Activated CD8-positive, alpha-beta memory T cell treated with anti-CD3 and anti-CD28 coated beads, Interleukin-2, amount 50 U/mL, for 1 hour (primary cell): ENCODE measurements at regions not wholly inside any gene's neighbourhood (a gene's known extent, or its start where the extent isn't known, plus 50 kb on each side); places are given as distances from the start of the nearest gene placed in this dataset.
"Not testable (repeated sequence)": the region's sequence is repeated elsewhere in the genome, so short reads cannot be mapped to it uniquely, and the experiment has no call there.

Experiments used
- DNase-seq: peaks from one replicate; pipeline ENCODE4 v3.0.0-alpha.2; 2020; ENCODE audit errors: extremely low read depth

DNA sequence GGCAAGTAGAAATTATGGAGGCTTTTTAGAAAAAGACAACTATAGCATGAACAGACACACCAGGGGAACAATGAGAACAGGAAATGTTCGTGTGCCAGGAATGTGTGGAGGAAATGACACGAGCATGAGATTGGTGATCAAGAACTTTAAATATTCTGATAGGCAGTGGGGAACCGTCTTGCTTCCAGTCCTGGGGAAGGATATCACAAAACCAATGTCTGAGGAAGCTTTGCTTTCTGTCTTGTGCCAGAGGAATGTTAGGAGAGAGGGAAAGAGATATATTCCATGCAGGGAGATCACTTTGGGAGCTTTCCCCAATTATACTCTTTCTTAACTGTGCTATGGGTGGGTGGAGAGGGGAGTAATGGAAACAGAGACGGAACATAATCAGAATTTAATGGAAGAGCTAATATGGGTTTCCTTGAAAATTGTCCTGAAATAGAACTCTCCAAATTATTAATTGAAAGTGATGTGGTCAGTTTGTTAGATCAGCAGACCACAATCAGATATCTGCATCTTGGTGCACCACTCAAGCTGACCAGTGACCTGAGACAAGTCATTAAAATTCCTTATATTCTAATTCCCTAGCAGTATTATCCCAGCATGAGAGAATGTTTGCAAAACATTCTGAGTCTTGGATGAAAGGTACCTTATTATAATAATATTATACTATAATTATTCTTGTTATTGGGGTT is 178.2 kb downstream of the SOX4 start:
- no peak for DNase-seq

DNA sequence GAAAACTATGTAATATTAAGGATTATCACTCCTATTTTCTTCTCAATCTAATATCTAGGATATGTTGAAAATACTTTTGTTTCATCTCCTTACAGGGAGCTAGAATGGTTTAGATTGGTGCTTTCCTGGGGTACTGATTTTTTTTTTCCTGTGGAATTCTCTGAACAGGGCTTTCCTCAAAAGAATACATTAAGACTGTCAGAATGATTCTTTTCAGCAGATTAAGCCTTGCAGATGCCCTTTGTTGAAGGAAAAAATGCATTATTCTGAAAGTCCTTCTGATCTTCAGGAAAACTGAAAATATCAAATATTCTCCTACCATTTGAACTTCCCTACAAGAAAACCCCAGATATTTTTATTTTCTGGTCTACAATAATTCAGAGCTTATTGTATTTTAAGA is 178.9 kb downstream of the SOX4 start:
- no peak for DNase-seq

DNA sequence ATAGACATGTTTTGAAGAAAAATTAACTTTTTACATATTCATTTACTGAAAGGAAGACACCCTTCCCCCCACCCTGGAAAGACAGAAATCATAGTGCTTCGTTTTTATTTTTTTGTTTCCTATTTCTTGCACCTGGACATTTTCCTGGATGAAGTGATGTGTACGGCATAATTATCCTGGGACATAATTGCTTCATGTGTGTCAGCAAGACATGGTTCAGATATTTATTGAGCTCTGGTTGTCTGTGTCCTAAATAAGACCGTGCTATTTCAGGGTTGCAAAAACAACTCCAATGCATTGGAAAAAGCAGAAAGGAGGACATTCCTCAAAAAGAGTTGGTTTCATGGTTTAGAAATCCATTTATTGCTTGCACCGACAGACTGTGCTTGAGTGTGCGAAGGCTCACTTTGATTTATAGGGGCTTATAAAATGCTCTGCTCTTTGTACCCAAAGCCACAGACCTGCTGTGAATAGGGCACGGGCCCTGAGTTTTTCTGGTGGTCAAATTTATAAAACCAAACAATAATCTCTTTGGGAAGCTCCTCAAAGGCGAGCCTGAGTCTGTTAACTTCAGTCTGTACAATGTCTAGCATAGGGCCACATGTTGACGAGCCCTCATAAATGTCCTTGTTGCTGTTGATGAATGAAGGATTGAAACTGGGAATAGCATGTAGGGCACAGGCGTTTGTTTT is 179.5 kb downstream of the SOX4 start:
- no peak for DNase-seq

DNA sequence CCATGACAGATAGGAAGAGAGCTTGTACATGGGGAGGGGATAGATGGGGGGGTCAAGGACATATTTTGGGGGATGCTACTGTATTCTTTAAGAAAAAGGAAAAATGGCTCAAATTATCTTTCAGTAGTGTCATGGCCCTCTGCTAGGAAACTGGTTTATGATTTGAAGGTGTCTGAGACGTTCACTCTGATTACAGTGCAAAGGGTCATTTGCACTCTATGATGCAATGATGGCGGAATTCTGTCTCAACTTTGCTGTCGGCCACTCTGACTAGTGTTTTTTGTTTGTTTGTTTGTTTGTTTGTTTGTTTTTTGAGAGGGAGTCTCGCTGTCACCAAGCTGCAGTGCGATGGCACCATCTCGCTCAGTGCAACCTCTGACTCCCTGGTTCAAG is 180.0 kb downstream of the SOX4 start:
- no peak for DNase-seq

DNA sequence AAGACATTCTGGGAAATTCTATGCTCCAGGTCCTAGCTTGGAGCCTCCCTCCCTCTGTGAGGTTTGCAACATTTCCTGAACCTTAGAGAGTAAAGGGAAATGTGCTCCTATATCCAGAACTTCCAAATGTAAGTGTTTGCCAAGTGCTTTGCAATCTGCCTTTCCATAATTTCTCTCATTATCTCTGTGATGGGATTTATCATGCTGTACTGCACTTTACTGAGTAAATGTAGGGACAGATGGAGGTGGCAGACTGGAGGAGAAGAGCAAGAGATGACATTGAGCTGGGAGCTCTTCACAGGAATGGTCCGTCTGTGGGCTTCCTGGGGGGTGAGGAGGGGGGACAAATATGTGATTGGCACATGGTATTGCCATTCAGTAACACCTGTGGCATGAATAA is 184.3 kb downstream of the SOX4 start:
- DNase-seq, result no peak

DNA sequence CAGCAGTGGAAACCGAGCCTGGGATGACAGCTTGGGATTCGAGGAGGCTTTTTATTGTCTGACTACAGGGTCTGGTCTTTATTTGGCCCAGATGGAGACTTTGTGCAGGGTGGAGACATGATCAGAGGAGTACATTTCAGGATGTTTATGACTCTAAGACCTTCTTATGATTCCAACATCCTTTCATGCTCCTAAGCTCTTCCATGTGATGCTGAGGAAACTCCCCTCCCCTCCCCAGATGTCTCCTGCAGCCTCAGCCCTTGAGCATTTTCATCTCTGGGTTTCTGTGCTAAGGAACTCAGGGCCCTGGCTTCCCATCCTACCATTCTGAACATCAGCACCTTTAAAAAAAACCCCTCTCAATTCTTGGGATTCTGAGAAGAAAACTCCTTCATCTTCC is 186.6 kb downstream of the SOX4 start:
- no peak for DNase-seq

DNA sequence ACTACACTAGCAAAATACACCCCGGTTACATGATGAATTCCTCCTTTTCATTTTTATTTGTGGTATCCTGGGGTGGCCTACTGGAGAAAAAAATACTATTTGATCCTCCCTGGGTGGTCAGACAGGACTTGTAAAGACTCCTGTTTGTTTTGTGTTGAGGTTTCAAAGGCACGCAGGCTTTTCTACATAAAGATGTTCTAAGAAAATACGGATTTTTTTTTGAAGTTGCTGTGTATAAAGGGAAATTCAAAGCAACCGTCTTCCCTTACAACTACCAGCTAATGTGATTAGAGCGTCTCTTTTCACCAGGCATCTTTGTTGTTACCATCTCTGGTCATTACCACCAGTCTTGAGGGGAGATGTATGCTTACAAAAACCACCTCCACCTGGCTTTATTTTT is 187.1 kb downstream of the SOX4 start:
- no peak for DNase-seq

DNA sequence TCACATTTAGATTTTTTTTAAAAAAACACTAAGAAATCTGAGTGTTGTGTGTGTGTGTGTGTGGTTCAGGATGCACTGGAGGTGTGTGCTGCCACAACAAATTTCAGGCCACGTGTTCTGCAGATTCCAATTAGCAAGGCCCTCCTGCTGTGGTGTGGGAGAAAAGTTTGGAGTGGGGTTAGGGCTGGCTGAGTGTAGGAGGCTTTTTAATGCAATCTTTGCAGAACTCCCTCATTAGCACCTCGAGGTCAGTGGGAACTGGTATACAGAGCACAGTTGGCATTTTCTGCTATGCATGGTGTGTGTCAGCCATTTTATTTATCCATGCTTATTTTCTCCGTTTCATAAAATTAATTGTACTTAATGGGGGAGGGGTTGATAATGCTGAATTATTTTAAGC is 187.6 kb downstream of the SOX4 start:
- no peak for DNase-seq

DNA sequence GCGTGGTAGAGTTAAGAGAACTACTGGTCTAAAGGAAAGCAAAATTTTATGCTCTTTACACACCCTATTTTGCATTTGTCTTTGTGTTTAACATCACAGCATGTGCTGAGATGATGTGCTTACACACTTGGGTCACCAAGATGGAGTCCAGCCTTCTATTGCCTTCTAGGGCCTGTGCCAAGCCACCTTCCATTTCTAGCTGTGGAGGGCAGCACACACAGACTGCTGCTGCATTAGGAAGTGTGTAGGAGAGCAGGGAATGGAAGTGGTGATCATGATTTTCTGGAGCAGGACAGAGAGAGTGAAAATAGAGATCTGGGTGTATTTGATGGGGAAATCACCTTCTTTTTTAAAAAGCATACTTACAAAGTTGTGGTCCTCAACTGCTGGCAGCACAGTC is 191.6 kb downstream of the SOX4 start:
- no peak for DNase-seq

DNA sequence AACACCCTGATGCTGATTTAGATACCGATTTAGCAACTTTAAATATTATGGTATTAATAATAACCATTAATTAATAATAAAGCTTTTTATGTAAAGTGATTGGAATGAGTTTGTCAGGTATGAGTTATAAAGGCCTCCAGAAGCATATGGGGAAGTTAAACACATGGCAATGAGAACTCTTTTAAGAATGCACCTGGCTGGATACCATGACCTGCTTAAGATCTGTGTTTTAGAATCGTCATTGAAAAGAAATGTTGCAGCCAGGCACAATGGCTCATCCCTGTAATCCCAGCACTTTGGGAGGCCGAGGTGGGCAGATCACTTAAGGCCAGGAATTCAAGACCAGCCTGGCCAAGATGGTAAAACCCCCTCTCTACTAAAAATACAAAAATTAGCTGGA is 197.5 kb downstream of the SOX4 start:
- no peak for DNase-seq

DNA sequence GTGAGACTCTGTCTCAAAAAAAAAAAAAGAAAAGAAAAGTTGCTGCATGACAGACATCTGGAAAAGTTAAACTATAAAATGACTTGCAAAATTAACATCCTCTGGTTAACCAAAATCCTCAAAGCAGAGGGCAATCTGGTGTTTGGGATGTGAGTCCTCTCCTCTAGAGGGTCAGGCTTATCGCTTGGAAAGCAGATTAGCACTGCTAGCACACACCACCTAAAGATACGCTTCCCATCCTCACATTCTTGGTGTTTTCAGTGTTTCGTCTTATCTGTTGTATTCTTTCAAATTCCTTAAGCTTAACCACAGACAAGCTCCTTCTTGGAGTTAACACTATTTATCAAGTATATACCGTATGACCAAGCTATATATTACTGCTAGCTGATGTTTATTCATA is 198.0 kb downstream of the SOX4 start:
- no peak for DNase-seq

DNA sequence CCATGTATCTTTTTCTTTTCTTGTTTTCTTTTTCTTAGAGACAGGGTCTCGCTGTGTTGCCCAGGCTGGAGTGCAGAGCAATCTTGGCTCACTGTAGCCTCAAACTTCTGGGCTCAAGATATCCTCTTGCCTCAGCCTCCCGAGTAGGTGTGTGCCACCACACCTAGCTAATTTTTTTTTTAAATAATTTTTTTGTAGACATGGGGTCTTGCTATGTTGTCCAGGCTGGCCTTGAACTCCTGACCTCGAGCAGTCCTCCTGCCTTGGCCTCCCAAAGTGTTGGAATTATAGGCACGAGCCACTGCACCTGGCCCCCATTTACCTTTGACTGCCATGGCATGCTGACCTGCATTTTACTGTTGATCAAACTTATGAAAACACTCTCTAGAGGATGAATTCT is 198.6 kb downstream of the SOX4 start:
- DNase-seq, result no peak

DNA sequence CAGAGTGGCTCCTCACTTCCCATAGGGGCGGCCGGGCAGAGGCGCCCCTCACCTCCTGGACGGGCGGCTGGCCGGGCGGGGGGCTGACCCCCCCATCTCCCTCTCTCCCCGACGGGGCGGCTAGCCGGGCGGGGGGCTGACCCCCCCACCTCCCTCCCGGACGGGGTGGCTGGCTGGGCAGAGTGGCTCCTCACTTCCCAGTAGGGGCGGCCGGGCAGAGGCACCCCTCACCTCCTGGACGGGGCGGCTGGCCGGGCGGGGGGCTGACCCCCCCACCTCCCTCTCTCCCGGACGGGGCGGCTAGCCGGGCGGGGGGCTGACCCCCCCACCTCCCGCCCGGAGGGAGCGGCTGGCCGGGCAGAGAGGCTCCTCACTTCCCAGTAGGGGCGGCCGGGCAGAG is 203.4 kb downstream of the SOX4 start:
- DNase-seq, result not testable (repeated sequence)

DNA sequence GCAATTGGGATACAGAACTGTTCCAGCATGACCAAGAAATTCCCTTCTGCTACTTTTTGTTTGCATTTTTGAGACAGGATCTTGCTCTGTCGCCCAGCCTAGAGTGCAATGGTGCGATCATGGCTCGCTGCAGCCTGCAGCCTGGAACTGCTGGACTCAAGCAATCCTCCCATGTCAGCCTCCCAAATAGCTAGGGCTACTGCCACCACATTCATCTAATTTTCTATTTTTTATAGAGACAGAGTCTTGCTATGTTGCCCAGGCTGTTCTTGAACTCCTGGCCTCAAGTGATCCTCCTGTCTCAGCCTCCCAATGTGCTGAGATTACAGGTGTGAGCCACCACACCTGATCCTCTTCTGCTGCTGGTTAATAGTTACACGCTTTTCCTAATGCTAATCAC is 204.9 kb downstream of the SOX4 start:
- no peak for DNase-seq

DNA sequence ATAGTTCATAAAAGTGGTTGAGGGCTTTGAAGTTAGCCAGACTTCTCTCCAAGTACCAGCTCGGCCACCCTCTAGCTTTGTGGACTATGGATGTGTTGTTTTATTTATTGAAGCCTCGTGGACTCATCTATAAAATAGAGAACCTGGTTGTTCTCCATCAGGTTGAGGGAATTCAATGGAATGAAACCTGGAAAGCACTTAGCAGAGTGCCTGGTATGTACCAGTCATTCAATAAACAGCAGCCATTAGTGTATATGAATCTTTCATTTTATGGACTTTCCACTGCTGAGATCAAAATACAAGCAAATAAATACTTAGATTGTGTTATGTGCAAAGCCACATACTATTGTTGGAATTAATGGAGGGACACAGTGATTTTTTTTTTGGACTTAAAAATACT is 206.8 kb downstream of the SOX4 start:
- no peak for DNase-seq

DNA sequence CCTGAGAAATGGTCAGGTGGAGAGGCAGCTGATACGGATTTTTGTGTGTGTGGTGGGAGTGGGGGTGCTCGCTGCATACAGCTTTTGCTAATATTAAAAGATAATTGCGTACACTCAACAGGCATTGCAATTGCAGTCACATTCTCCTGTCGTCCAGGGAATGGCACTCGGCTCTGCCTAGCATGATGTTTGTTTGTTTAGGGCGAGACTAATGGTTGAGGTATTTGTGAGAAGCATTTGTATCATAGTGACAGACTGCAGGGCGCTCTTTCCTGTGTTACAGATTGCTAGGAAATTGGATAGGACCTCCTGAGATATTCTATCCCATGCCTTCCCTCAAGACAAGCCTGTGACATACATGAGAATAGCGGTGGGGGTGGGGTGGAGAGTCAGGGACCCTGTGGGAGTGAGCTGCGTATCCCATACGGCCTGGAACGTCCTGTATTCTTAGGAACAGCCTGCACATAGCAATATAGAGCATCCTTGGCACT is 207.4 kb downstream of the SOX4 start:
- DNase-seq, result no peak

DNA sequence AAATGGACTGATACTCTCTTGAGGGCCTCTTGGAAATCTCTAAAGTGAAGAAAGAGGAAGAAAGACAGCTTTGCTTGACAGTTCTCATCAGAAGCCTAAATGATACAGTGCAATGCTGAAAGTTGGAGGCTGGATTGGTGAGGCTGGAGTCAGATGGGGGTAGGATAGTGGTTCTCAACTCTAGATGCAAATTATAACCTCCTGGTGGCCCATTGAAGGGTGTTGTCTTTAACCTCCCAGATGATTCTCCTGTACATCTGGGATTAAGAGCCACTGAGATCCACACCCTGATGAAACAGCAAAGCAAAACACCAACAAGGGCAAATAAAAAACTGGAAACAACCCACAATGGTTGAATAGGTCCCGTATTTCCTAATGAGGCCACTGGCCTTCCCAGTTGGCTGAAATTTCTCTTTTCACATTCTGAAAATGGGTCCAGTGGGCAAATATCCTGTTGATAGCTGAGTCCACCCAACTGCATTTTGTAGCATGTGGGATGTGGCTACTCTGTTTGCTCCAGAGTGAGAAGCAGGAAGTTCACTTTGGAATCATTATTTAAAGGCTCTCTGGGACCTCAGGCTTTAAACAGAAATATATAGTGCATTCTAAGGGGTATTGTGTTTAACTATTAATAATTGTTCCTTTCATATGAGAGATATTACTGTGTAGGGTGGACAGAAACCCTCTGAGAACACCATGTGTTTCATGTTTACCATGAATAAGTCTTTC is 208.1 kb downstream of the SOX4 start:
- DNase-seq, result no peak

DNA sequence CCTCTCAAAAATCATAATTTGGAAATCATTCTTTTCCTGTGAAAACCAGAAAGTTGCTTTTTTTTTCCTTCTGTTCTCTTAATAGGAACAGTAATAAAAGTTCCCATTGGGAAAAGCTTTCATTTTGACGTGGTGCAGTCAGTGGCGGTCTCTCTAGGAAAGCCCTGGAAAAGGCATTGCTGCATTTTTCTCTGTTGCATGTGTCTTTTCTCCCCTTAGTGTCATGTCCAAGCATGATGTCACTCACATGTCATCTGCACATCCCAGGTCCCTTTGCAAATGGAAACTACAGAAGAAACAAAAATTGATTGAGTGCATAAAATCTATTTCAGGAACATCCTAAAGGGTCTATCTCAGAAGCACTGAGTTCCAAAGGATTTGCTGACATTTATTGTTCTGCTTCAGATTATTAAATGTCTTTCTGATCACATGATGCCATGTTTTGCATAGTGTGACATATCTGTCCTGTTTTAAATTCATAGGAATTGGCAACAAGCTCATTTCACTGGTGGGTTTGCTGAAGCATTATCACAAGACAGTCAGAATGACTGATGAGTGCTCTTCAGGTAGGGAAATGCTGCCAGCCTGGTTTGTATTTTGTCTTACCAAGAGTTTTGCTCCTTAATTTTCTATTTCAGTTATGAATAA is 208.7 kb downstream of the SOX4 start:
- no peak for DNase-seq

DNA sequence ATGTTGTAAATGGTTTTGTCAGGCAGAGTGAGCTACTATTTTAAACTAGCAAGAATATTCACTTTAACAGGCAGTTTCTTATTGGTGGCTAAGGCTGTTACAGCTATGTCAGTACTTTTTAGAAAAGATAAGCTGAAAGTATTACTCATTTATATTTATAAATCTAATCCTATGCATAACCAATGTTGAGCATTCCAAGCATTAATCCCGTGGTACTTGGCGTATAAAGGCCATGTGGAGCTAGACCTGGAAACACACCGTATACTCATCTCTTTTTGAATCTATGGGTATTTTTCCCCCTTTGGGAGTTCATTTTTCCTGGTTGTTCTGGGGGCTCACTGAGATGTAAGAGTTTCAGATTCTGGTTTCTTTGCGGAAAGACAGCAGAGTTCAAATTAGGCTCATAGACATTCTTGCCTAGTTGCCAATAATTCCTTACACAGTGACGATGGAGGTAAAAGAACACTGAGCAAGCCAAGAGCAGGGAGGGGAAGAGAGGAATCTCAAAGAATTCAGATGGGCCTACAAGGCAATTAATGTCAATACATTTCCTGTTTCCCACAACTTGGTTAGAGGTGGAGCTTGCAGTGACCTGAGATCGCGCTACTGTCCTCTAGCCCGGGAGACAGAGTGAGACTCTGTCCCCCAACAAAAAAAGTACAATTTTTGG is 211.5 kb downstream of the SOX4 start:
- DNase-seq, result no peak

DNA sequence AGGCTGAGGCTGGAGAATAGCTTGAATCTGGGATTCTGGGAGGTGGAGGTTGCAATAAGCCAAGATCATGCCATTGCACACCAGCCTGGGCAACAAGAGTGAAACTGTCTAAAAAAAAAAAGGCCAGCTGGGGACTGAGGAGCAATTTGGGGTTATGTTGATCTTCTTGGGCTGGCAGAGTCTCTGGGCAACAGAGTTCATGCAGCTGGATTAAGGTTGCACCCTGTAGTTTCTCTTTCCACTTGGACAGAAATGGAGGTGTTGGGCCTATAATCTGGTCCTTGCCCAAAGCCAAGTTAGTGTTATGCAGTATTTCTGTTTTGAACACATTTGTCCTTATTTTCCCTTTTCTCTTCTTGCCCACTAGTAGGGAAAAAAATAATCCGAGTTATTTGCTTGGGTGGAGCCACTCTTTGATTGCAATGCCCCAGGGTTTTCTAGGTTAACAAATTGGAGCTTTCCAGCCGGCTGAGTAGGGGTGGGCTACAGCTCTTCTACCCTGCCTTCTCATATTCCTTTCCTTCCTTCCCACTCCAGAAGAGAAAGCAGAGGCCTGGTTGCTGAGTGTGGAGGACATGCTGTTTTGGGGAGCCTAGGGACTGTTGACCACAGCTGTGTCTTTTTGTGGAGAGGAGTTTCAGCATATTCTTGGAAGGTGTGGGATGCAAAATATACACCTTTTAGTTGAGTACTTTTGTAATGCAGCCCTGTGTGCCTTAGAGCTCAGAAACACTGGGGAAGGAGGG is 213.9 kb downstream of the SOX4 start:
- no peak for DNase-seq

DNA sequence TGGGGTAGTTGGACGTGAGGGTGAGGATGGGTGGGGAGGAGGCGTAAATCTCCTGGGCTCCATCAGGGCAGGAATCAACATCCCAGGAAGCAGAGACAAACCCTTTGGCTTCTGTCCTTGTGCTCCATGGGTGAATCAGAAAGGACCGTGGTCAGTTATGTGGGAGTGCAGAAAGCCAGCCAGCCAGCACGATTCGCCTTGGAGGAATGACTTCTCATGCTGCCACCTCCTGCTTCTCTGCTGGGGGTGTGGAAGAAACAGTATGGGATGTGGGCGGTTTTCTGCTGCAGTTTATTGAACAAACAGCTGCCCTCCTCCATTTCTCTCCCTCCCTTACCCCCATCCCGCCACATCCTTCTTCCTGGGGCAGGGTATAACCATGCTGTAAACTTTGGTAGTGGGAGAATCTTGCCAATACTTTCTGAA is 214.5 kb downstream of the SOX4 start:
- no peak for DNase-seq
